Stomach (tissue), 4 donors: ENCODE measurements at regions not wholly inside any gene's neighbourhood (a gene's known extent, or its start where the extent isn't known, plus 50 kb on each side); places are given as distances from the start of the nearest gene placed in this dataset.

Source experiments
- POLR2A ChIP-seq, 4 donors: fragments of 450-650 bp; IDR thresholded peaks; one replicate each; pipeline ENCODE4 v1.6.1; 2016; ENCODE audit warnings: antibody characterized with exemption in 4 of 4, control low read depth in 2 of 4, mild to moderate bottlenecking in 1 of 4, moderate library complexity in 1 of 4
- POLR2AphosphoS5 ChIP-seq, 3 donors: sonication (generic); formaldehyde crosslinking; IDR thresholded peaks; one replicate each; pipeline ENCODE4 v1.6.1; 2016; ENCODE audit warnings: antibody characterized with exemption in 3 of 3
- TF ChIP-seq, protein P1 (sequence below), 7 experiments: fragments of 450-650 bp in 4 of 7; fragments of 200-600 bp in 3 of 7; sonication (generic) in 3 of 7; IDR thresholded peaks; one replicate each; pipeline ENCODE4 v1.5.1; 2016 to 2019; ENCODE audit warnings: antibody characterized with exemption in 7 of 7, control low read depth in 2 of 7, mild to moderate bottlenecking in 1 of 7

- TF ChIP-seq POLR2A (IDR thresholded peaks at IDR 0.05): no peak
- TF ChIP-seq, protein P1, sequence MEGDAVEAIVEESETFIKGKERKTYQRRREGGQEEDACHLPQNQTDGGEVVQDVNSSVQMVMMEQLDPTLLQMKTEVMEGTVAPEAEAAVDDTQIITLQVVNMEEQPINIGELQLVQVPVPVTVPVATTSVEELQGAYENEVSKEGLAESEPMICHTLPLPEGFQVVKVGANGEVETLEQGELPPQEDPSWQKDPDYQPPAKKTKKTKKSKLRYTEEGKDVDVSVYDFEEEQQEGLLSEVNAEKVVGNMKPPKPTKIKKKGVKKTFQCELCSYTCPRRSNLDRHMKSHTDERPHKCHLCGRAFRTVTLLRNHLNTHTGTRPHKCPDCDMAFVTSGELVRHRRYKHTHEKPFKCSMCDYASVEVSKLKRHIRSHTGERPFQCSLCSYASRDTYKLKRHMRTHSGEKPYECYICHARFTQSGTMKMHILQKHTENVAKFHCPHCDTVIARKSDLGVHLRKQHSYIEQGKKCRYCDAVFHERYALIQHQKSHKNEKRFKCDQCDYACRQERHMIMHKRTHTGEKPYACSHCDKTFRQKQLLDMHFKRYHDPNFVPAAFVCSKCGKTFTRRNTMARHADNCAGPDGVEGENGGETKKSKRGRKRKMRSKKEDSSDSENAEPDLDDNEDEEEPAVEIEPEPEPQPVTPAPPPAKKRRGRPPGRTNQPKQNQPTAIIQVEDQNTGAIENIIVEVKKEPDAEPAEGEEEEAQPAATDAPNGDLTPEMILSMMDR (IDR thresholded peaks at IDR 0.05): no peak
- no peak for TF ChIP-seq POLR2AphosphoS5 (IDR thresholded peaks at IDR 0.05)
Observed at GRCh38 chr17:74045608-74046280, 157.7 kb upstream of the RPL38 start.
